Thoracic aorta (tissue), 2 donors: ENCODE measurements at regions not wholly inside any gene's neighbourhood (a gene's known extent, or its start where the extent isn't known, plus 50 kb on each side); places are given as distances from the start of the nearest gene placed in this dataset.
A peak's percentile ranks its signal among the peaks of the same experiment; 100 is the strongest.

Experiments used
- ATAC-seq: fragments of 150-250 bp; one replicate; pipeline ENCODE4 v1.8.0; 2017; ENCODE audit warnings: low read depth; ENCODE audit not compliant: insufficient number of reproducible peaks, low FRiP score
- DNase-seq: peaks from one replicate; pipeline ENCODE4 v3.0.0-alpha.2; 2020; ENCODE audit warnings: low spot score
- H3K27ac ChIP-seq, 2 donors: fragments of 200-600 bp; sonication (generic); 1 replicate in 1 of 2; 2 replicates in 1 of 2; pipeline ENCODE4 v1.5.1; 2016; ENCODE audit warnings: mild to moderate bottlenecking in 2 of 2, moderate library complexity in 2 of 2
- H3K27me3 ChIP-seq: fragments of 200-600 bp; sonication (generic); replicated peaks from 2 replicates; pipeline ENCODE4 v1.6.0; 2016; ENCODE audit warnings: mild to moderate bottlenecking; ENCODE audit not compliant: insufficient read depth
- H3K36me3 ChIP-seq: fragments of 200-600 bp; sonication (generic); one replicate; pipeline ENCODE4 v1.5.1; 2016
- H3K4me1 ChIP-seq, 2 donors: fragments of 200-600 bp; sonication (generic); 1 replicate in 1 of 2; 2 replicates in 1 of 2; pipeline versions ENCODE4 v1.5.1 to v1.6.0; 2016; ENCODE audit warnings: low read depth in 2 of 2, mild to moderate bottlenecking in 1 of 2; ENCODE audit not compliant: control insufficient read depth in 1 of 2
- H3K4me3 ChIP-seq: fragments of 200-600 bp; sonication (generic); 2 replicates; pipeline ENCODE4 v1.5.1; 2016; ENCODE audit warnings: mild to moderate bottlenecking
- H3K9me3 ChIP-seq: fragments of 200-600 bp; sonication (generic); 2 replicates; pipeline ENCODE4 v1.5.1; 2016
- CTCF ChIP-seq: fragments of 200-600 bp; sonication (generic); IDR thresholded peaks from one replicate; pipeline ENCODE4 v1.5.1; 2019; ENCODE audit warnings: antibody characterized with exemption

- H3K4me3 ChIP-seq = no peak overlapping the region
- peaks cover 0 to 13% of the 10 kb centered on the region in 2 donors for H3K4me1 ChIP-seq
- TF ChIP-seq CTCF = no peak
- H3K27me3 ChIP-seq = no peaks in the 10 kb centered on the region
- ATAC-seq (no peak), DNase-seq (no peak)
- H3K27ac ChIP-seq = no peak overlapping the region
- no peaks in the 10 kb centered on the region for H3K9me3 ChIP-seq
- H3K36me3 ChIP-seq = no peaks in the 10 kb centered on the region
Measured at GRCh38 chr12:65532162-65532561, 253.7 kb downstream of the MSRB3 start.

- no peaks in the 10 kb centered on the region for H3K27me3 ChIP-seq
- no peak overlapping the region for H3K27ac ChIP-seq
- ATAC-seq = no peak
Measured at GRCh38 chr12:65532764-65533163, 254.3 kb downstream of the MSRB3 start.

GRCh38 chr12:65533177-65533883 is 254.8 kb downstream of the MSRB3 start:
- peaks cover 0 to 13% of the 10 kb centered on the region in 2 donors for H3K4me1 ChIP-seq
- no peak overlapping the region for H3K27ac ChIP-seq
- ATAC-seq = no peak

More at GRCh38 chr12:65532764-65533163, 254.3 kb downstream of the MSRB3 start:
- H3K4me3 ChIP-seq = no peak overlapping the region
- H3K36me3 ChIP-seq = no peaks in the 10 kb centered on the region
- no peak for DNase-seq
- no peaks in the 10 kb centered on the region for H3K9me3 ChIP-seq
- no peak for TF ChIP-seq CTCF
- H3K4me1 ChIP-seq = peaks cover 0 to 13% of the 10 kb centered on the region in 2 donors

GRCh38 chr12:65534238-65534841 is 255.9 kb downstream of the MSRB3 start:
- no peaks in the 10 kb centered on the region for H3K27me3 ChIP-seq
- no peaks in the 10 kb centered on the region for H3K36me3 ChIP-seq
- H3K4me1 ChIP-seq = peaks cover 0 to 13% of the 10 kb centered on the region in 2 donors
- no peak overlapping the region for H3K4me3 ChIP-seq
- no peak for DNase-seq
- no peak overlapping the region for H3K27ac ChIP-seq
- H3K9me3 ChIP-seq = no peaks in the 10 kb centered on the region
- no peak for ATAC-seq
- TF ChIP-seq CTCF = no peak

More at GRCh38 chr12:65533177-65533883, 254.8 kb downstream of the MSRB3 start:
- H3K4me3 ChIP-seq = no peak overlapping the region
- no peaks in the 10 kb centered on the region for H3K36me3 ChIP-seq
- no peak for TF ChIP-seq CTCF
- no peaks in the 10 kb centered on the region for H3K27me3 ChIP-seq
- DNase-seq = no peak
- no peaks in the 10 kb centered on the region for H3K9me3 ChIP-seq

GRCh38 chr12:65535946-65536345 is 257.5 kb downstream of the MSRB3 start:
- H3K27me3 ChIP-seq = no peaks in the 10 kb centered on the region
- no peak for TF ChIP-seq CTCF
- no peak overlapping the region for H3K4me3 ChIP-seq
- H3K9me3 ChIP-seq = peaks cover 9% of the 10 kb centered on the region
- H3K27ac ChIP-seq = peak overlapping the region; percentile 61 to 81
- peaks cover 0 to 13% of the 10 kb centered on the region in 2 donors for H3K4me1 ChIP-seq
- no peaks in the 10 kb centered on the region for H3K36me3 ChIP-seq
- ATAC-seq (no peak), DNase-seq (no peak)
